HL-60/S4 (cell line): ENCODE measurements at regions not wholly inside any gene's neighbourhood (a gene's known extent, or its start where the extent isn't known, plus 50 kb on each side); places are given as distances from the start of the nearest gene placed in this dataset.

Experiments used
- in situ Hi-C: fragments of 300-500 bp; cut with MboI; formaldehyde crosslinking; loops from 2 replicates; pipeline ENCODE4 v1.14.3; 2022; ENCODE audit warnings: low sequenced_read_pairs

DNA sequence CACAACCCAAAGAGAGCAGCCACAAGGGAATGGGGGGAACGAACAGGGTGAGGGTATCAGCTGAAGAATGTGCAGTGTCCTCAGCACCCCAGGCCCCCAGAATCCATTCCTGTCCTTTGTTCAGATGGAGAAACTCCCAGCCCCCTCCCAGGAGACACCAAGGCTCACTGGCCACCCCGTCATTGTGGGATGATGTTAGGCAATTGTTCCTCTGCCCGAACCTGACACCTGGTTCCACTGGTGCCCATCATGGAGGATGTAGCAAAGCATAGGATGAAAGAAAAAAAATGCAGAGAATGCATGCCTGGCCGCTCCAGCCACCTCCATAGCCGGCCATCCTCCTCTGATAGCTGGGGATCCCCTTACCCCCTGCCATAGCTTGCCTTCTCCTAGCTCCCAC lies 197.3 kb upstream of the TWIST2 start:
- in situ Hi-C loops, result no loop called here

DNA sequence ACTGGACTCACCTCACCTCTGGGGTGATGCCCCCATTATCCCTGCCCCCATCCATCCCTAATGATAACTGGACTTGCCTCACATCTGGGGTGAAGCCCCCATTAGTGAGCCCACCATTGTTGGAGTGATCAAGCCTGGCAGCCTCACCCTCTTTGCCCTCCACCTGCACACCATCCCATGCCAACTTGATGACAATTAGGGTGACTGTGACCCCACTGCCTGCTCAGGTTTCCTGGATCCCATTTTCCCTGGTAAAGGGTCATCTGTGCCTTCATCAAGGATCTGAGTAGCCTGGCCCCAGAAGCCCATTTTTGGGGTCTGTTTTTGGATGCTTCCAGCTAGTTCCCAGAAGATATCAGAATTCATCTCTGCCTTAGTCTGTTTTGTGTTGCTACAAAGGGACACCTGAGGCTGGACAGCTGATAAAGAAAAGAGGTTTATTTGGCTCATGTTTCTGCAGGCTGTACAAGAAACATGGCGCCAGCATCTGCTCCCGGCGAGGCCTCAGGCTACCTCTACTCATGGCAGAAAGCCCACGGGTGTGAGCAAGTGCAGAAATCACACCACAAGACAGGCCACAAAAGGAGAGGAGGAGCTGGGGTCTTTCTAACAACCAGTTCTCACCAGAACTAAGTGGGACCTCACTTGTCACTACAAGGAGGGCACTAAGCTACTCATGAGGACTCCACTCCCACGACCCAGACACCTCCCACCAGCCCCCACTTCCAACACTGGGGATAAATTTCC lies 196.4 kb upstream of the TWIST2 start:
- in situ Hi-C loops, result no loop called here

- in situ Hi-C loops, result no loop called here
These were observed 195.7 kb upstream of the TWIST2 start for GRCh38 chr2:238652053-238652770.

- in situ Hi-C loops, result no loop called here
These were observed 195.1 kb upstream of the TWIST2 start for GRCh38 chr2:238652771-238653157.

DNA sequence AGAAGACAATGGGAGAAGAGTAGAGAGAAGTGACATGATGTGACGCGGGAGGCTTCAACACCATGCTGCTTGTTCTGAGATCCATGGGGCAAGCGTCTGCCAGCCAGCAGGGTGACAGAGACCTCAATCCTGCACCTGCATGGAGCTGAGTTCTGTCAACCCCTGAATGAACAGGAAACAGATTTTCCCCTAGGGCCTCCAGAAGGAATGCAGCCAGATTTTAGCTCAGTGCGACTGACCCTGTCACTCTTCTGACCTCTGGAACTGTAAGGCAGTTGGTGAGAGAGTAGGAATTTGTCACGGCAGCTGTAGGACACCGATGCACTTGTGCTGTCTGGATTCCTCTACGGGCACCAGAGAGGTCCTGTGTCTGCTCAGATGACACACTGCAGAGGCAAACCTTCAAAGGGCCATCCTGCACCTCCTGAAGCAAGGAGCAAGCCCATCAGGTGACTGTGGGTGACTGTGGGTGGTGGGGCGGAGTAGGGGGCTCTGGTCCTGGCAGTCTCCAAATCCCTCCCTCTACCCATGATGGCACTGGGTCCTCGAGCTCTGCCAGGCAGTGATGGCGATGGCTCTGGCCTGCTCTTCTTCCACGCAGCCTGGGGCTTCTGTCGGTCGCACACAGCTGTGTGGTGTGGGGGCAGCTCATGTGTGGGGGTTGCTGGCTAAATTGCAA lies 194.3 kb upstream of the TWIST2 start:
- in situ Hi-C loops, result no loop called here

- in situ Hi-C loops, result no loop called here
These were observed 193.2 kb upstream of the TWIST2 start for GRCh38 chr2:238654479-238655197.

- in situ Hi-C loops, result no loop called here
These were observed 192.6 kb upstream of the TWIST2 start for GRCh38 chr2:238655198-238655860.

- in situ Hi-C loops, result no loop called here
These were observed 191.7 kb upstream of the TWIST2 start for GRCh38 chr2:238655974-238656722.

DNA sequence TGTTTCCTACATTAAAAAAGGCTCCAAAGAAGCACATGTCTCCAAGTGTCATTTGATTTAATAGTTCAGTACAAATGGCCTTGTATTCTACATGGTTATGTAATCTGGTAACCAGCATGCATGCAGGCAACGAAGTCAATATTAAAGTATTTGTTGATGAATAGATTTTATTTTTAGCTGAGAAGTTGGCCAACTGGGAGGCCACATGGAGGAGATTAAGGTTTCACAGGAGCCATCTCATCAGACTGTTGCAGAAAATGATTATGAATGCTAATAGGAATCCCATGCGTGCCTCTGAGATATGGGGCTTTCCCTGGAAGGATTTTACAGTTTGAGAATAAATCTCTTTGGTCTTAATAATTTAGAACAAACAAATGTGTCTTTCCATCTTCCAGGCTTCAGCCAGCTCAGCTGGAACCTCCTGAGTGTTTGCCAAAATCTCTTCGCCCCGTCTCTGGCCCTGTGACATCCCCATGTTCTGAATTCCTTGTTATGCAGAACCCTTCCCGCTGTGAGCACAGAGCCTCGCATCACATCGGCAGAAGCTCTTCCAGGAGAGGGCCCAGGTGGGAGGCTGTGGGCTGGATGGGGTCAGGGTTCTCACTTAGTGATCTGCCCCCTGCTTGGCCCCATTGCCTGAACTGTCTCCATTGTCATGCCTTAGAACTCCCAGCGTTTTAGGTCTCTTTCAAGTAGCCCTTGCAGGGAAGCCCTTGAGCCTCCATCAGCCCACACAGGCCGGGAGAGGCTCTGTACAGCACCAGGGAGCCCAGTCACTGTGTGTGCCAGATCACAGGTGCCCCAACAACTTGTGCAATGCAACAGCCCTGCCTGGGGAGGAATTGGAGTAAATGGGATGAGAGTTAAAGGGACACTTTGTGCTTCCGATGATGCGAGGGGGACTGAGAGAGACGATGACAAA lies 190.5 kb upstream of the TWIST2 start:
- in situ Hi-C loops, result no loop called here

GRCh38 chr2:238658054-238658407 lies 189.9 kb upstream of the TWIST2 start:
- in situ Hi-C loops, result no loop called here

DNA sequence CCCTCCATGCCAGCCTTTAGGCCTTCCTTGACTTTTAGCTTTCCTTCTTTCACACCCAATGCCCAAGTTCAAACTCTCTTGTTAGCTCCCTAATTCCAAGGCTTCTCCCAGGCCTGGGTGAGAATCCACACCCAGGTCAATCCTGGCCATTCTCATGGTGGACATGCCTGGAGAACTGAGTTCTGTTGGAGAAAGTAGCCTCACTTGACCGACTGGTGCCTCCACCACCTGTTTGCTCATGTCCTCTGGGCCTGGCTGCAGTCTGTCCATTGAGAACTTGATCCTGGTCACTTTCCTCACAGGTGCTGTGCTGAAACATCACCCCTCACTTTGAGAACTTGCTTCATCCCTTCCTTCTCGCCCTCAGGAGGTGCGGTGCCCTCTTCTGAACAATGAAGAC lies 189.1 kb upstream of the TWIST2 start:
- in situ Hi-C loops, result no loop called here

- in situ Hi-C loops, result no loop called here
These were observed 188.7 kb upstream of the TWIST2 start for GRCh38 chr2:238659231-238659630.

- in situ Hi-C loops, result no loop called here
These were observed 184.3 kb upstream of the TWIST2 start for GRCh38 chr2:238663586-238663985.

DNA sequence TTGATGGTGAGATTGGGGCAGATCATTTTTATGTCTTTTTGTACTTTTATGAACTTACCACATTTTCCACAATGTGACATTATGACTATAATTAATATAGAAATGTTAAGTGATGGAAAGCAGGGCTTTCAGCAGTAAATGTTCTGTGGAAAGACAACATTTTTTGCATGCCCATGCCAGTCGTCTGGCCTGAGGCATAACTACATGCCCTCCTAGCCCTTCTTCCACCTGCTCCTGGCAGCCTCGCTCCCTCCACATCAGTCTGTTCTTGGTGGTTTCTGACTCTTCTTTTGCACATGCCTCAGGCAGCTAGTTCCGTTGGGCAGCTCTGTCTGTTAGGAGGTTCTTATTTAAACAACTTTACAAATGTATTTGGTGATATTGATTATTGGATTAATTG lies 182.0 kb upstream of the TWIST2 start:
- in situ Hi-C loops, result no loop called here

- in situ Hi-C loops, result no loop called here
These were observed 181.3 kb upstream of the TWIST2 start for GRCh38 chr2:238666543-238666942.

DNA sequence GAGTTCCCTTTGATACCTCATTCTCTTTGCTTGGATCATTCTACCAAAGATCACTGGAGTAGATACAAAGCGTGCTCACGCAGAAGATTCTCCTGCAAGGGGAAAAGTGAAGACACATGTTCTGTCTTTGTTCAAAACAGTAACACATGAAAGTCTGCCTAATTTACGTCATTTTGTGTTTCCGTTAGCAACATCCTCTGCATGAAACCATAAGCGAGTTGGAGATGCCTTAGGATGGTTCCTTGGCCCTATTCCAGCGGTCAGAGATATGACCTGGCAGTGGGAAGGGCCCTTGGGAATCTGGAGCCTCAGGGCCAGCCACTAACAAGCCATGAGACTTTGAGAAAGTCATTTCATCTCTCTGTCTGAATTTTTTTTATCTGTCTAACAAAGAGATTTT lies 180.9 kb upstream of the TWIST2 start:
- in situ Hi-C loops, result no loop called here

DNA sequence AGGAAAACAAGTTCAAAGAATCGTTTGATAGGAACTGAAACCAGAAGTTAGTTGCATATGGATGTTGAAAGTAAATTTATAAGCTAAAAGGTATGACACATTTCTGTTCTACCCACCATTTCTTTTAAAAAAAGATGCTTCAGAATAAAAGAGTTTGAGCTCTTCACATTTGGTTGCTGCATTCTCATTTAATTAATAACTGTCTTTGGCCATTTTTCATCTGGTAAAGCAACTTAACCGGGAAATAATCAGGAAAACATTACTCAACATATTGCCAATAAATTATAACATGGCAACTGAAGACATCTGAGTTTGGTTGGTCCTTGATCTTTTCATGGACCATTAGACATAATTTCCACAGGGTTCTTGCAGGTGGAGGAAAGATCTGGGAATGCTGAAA lies 180.2 kb upstream of the TWIST2 start:
- in situ Hi-C loops, result no loop called here

GRCh38 chr2:238668426-238668825 lies 179.5 kb upstream of the TWIST2 start:
- in situ Hi-C loops, result no loop called here

- in situ Hi-C loops, result no loop called here
These were observed 178.8 kb upstream of the TWIST2 start for GRCh38 chr2:238669046-238669445.
